ENCODE measurements at regions not wholly inside any gene's neighbourhood (a gene's known extent, or its start where the extent isn't known, plus 50 kb on each side); places are given as distances from the start of the nearest gene placed in this dataset.

DNA sequence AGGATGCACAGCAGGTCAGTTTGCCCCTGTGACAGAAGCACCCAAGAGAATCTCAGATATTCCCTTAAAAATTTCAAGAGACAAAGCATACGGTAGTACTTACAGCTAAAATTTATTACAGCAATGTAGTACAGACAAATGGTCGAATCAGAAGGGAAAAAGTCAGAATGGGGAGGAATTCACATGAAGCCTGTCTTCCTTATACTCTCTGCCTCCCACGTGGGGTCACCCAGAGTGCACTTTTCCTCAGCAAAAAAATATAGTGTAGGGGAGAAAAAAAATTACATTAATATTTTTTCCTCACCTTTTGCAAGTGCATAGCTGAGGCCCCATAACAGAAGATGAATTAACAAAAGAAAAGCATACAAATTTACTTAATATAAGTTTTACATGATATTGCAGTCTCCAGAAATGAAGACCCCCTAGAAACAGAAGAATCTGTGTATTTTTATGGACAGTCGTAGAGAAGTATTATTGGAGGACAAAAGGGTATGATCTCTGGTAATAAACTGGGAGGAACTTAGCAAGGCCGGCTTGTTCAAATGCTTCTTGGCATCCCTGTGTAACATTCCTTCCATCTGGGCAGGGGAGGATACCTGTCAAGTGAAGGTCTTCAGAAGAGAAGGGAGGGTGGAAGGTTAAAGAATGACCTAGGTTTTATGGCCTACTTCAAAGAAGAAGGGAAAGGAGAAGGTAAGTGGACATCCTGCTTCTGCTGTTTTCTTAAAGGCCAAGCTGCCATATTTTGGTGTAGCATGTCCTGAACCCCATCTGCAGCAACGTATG, 270.6 kb upstream of the MAGI2 start:
- DNase-seq (ENCODE audit: low read depth in 2 of 2, low spot score in 1 of 2): no peak

- DNase-seq (ENCODE audit: low read depth in 2 of 2, low spot score in 1 of 2): no peak
Observed at GRCh38 chr7:79722217-79722616, 268.8 kb upstream of the MAGI2 start.

DNA sequence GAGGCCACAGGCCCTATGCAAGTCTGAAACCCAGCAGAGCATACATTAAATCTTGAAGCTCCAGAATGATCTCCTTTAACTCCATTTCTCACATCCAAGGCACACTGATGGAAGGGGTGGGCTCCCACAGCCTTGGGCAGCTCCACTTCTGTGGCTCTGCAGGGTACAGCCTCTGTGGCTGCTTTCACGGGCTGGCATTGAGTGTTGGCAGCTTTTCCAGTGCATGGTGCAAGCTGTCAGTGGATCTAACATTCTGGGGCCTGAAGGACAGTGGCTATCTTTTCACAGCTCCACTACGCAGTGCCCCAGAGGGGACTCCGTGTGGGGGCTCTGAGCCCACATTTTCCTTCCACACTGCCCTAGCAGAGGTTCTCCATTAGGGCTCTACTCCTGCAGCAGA, 265.7 kb upstream of the MAGI2 start:
- DNase-seq (ENCODE audit: low read depth in 2 of 2, low spot score in 1 of 2): no peak

GRCh38 chr7:79716329-79716728, 262.9 kb upstream of the MAGI2 start:
- DNase-seq (ENCODE audit: low read depth in 2 of 2, low spot score in 1 of 2): no peak

DNA sequence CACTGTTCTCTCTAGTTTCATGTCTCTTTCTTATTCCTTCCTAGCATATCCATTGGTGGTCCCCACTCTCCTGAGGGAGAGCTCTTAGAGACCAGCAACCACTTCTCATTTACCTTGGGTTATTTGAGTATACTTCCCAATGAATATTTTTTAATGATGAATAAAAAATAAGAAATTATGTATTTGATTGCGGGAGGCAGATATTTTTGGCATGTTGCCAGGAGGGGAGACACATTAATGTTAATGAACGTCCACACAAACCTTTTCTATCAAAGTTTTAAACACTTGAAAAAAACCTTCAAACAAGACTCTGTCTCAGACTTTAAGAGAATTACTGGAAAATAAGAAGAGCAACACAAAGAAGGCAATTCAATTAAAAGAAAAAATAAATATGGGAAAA, 260.6 kb upstream of the MAGI2 start:
- DNase-seq (ENCODE audit: low read depth in 2 of 2, low spot score in 1 of 2): no peak

GRCh38 chr7:79713276-79713675, 259.8 kb upstream of the MAGI2 start:
- DNase-seq (ENCODE audit: low read depth in 2 of 2, low spot score in 1 of 2): no peak

DNA sequence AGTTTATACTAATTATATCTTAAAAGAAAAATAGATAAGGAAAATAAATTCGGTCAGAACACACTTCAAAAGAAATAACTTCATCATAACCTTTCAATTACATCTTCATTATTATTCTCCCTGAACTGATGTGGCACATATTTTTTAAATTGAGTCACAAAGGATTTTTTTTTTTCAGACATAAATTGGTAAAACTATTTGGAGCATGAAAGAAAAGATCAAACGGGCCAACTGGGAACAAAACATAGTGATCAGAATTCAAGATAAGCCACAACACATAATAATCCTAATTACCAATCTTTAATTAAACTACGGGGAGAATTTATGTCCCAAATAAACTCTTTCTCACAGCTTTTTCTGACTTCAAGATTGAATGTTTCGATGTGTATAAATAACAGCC, 258.2 kb upstream of the MAGI2 start:
- DNase-seq (ENCODE audit: low read depth in 2 of 2, low spot score in 1 of 2): no peak

DNA sequence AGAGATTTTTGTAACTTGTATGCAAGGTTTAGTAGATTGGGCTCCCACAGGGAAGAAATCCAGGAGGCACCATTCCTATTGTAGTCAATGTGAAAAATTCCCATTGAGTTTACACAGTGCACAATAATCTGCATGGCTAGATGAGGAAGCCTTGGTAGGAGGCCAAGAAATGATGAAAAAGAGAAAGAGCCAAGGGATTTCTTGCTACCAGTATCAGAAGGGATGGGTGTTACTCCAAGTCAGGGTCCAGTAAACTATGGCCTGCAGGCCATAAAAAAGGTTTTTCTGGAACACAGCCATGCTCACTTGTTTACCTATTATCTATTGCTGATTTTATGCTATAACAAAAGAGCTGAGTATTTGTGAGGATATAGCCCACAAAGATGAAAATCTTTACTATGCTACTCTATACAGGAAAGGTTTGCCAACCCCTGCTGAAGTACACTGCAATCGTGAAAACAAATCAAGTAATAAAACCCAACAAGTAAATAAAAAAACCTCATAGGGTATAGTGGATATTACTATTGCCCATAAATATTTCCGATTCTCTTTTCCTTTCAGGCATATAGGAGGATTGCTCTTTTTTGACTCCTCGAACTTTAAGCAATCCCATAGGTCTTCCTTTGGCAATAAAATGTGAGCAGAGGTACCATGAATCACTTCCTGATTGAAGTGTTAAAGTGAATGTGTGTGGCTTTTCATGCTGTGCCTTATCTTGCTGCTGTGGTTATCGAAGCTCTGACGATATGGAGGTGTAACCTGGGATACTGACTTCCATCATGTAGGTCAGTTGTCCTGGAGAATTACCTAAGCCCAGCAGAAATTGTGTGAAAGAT, 256.3 kb upstream of the MAGI2 start:
- no peak for DNase-seq (ENCODE audit: low read depth in 2 of 2, low spot score in 1 of 2)

- DNase-seq (ENCODE audit: low read depth in 2 of 2, low spot score in 1 of 2): no peak
Observed at GRCh38 chr7:79702116-79702515, 248.6 kb upstream of the MAGI2 start.

DNA sequence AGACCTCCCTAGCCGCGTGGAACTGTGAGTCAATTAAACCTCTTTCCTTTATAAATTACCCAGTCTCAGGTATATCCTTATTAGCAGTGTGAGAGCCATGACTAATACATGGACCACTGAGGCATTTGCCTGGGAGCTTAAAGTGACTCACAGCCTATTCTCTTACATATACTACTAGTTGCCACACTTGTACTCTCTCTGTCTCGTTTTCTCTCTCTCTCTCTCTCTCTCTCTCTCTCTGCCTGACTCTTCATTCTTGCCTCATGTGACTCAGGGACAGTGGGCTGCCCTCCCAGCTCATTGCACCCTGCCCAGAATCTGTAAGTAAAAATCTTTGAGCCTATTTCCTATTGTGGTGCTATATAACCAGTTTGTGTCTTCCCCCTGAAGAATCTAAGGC, 238.5 kb upstream of the MAGI2 start:
- DNase-seq (ENCODE audit: low read depth in 2 of 2, low spot score in 1 of 2): no peak

DNA sequence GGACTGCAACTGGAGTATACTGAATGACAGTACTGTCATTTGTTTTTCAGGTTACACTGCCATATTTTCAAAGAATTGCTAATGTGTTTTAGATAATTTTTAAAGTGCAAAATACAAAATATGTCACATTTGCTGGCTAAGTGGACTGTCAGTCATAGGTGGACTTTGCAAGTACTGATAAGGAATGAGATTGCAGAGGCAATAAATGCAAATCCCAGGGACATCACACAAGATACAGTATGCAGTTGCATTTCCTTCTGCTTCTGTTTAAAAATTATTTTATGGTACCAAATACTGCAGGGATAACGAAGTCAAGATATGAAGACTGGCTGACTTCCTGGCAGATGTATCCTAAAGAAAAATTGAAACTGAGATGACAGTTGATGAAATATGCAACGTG, 237.6 kb upstream of the MAGI2 start:
- DNase-seq (ENCODE audit: low read depth in 2 of 2, low spot score in 1 of 2): no peak

GRCh38 chr7:79684384-79684783, 230.9 kb upstream of the MAGI2 start:
- DNase-seq (ENCODE audit: low read depth in 2 of 2, low spot score in 1 of 2): no peak

DNA sequence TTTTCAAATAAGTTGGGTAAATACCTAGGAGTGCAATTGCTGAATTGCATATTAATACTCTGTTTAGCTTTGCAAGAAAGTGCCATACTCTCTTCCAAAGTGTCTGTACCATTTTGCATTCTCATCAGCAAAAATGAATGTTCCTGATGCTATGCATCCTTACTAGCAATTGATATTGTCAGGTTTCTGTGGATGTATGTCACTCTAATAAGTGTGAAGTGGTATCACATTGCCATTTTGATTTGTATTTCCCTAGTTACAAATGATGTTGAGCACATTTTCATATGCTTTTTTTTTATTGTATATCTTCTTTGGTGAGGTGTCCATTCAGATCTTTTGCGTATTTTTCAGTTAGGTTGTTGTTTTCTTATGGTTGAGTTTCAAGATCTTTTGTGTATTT, 230.4 kb upstream of the MAGI2 start:
- DNase-seq (ENCODE audit: low read depth in 2 of 2, low spot score in 1 of 2): no peak

DNA sequence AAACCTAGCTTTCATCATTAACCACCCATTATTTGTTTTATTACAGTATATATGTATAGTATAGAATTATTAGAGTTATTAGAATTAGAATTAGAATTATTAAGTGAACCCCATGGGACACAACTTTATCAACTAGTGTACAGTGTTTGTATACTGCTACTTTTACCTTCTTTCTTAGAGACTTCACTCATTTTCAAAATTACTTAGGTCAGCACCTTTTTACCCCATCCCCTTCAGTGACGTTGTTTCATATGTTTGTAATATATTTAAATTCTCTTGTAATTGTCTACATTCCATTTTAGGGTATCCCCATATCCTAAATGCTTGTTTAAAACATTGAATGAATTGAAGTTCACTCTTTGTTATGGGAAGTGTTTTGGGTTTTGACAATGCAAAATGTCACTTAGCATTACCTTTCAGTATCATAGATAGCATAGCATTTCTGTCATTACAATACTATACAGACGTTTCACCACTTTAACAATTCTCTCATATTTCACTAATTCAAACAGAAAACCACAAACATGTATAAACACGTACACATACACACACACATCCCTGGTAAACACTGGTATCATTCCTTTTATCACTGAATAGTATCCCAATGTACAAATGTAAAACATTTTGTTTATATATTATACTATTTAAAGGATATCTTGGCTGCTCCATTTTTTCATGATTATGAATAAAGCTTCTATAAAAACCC, 229.9 kb upstream of the MAGI2 start:
- DNase-seq (ENCODE audit: low read depth in 2 of 2, low spot score in 1 of 2): no peak

- no peak for DNase-seq (ENCODE audit: low read depth in 2 of 2, low spot score in 1 of 2)
Observed at GRCh38 chr7:79681454-79681853, 228.0 kb upstream of the MAGI2 start.

DNA sequence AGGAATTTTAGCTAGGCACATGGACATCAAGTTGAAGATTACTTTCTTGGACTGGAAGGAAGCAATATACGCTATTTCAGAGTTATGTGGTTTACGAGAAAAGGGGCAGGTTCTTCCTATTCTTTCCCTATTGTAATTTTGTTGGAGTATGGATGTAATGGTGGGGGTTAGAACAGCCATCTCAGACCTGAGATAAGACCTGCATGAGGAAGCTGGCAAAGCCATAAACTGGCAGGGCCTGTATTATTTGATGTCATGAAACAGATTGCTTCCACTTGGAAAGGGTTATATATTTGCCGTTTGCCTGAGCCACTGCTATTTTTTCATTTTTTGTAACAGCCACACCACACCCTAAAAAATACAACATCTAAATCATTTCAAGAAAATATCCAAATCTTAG, 220.5 kb upstream of the MAGI2 start:
- DNase-seq (ENCODE audit: low read depth in 2 of 2, low spot score in 1 of 2): no peak

DNA sequence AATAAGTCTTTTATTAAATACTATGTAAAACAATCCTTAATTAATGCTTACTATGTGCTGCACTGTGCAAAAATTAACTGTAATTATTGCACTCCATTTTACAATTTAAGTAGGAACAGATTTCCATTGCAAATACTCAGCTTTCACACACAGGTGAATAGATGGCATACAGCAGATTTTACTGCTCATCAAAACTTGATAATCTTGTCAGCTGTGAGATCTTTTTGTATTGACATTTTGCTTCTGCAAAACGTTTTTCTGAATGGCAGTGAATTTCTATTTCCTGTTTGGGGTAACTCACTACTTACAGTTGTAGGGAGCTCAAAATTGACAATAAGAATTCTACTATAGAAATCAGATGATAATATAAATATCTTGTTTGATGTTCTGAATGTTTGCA, 220.0 kb upstream of the MAGI2 start:
- no peak for DNase-seq (ENCODE audit: low read depth in 2 of 2, low spot score in 1 of 2)

DNA sequence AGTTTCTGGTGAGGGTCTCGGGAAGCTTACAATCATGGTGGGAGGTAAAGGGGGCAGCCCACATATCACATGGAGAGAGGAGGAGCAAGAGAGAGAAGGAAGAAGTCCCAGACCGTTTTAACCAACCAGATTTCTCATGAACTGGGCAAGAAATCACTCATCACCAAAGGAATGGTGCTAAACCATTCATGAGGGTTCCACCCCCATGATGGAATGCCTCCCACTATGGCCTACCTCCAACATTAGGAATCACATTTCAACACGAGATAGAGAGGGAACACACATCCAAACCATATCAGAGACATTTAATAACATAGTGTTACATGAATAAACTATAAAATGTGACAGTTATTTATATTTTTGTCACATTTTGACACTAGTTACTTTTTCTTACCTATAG, 214.8 kb upstream of the MAGI2 start:
- no peak for DNase-seq (ENCODE audit: low read depth in 2 of 2, low spot score in 1 of 2)

DNA sequence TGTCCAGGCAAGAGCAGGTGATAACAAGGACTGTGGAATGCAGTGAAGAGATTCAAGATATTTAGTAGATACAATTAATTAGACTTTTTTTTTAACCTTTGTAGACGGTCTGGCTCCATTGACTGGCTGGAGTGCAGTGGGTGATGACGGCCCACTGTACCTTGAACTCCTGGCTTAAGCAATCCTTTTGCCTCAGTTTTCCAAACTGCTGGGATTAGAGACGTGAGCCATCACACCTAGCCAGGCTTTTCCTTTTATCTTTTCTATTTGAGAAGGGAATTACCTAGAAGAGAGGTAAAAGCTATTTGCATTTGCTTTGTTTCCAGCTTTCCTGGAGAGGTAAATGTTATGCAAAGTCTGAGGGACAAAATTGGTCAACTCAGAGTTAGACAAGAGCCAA, 213.0 kb upstream of the MAGI2 start:
- no peak for DNase-seq (ENCODE audit: low read depth in 2 of 2, low spot score in 1 of 2)

GRCh38 chr7:79664884-79665676, 211.6 kb upstream of the MAGI2 start:
- DNase-seq (ENCODE audit: low read depth in 2 of 2, low spot score in 1 of 2): no peak

- no peak for DNase-seq (ENCODE audit: low read depth in 2 of 2, low spot score in 1 of 2)
Observed at GRCh38 chr7:79658304-79658703, 204.8 kb upstream of the MAGI2 start.

All from stimulated activated CD8-positive, alpha-beta memory T cell treated with anti-CD3 and anti-CD28 coated beads, Interleukin-4, amount 100 ng/mL, for 1 hour (primary cell).